Testis (tissue), 2 donors: ENCODE measurements at regions not wholly inside any gene's neighbourhood (a gene's known extent, or its start where the extent isn't known, plus 50 kb on each side); places are given as distances from the start of the nearest gene placed in this dataset.

Experiments
- DNase-seq: peaks from one replicate; pipeline ENCODE4 v3.0.0-alpha.2; 2019
- H3K27ac ChIP-seq, 2 donors: fragments of 200-600 bp; sonication (generic); one replicate each; pipeline ENCODE4 v1.5.1; 2019
- H3K27me3 ChIP-seq: fragments of 200-600 bp; sonication (generic); one replicate; pipeline ENCODE4 v1.5.1; 2019
- H3K36me3 ChIP-seq: fragments of 200-600 bp; sonication (generic); one replicate; pipeline ENCODE4 v1.5.1; 2017; ENCODE audit warnings: low read depth; ENCODE audit errors: missing control alignments
- H3K4me1 ChIP-seq: fragments of 200-600 bp; sonication (generic); one replicate; pipeline ENCODE4 v1.5.1; 2019
- H3K4me3 ChIP-seq, 2 donors: fragments of 200-600 bp; sonication (generic); one replicate each; pipeline ENCODE4 v1.5.1; 2017 to 2019
- H3K9me3 ChIP-seq: fragments of 200-600 bp; sonication (generic); one replicate; pipeline ENCODE4 v1.5.1; 2017
- CTCF ChIP-seq, 3 experiments: fragments of 450-650 bp in 2 of 3; fragments of 200-600 bp in 1 of 3; sonication (generic) in 1 of 3; IDR thresholded peaks; one replicate each; pipeline ENCODE4 v1.5.1; 2016 to 2019; ENCODE audit warnings: antibody characterized with exemption in 3 of 3, mild to moderate bottlenecking in 2 of 3, moderate library complexity in 1 of 3
- POLR2A ChIP-seq: fragments of 450-650 bp; IDR thresholded peaks from one replicate; pipeline ENCODE4 v1.6.1; 2017; ENCODE audit warnings: antibody characterized with exemption, mild to moderate bottlenecking, moderate library complexity
- WGBS, 2 donors: methylation state at CpG; one replicate each; pipeline ENCODE4 v1.1.5; 2018; 5-methylcytosine and 5-hydroxymethylcytosine counted together
- intact Hi-C: fragments of 100-400 bp; cut with DNase I; formaldehyde crosslinking; loops from one replicate; pipeline ENCODE4 v1.15.1; 2023; ENCODE audit warnings: low total_unique reads

DNA sequence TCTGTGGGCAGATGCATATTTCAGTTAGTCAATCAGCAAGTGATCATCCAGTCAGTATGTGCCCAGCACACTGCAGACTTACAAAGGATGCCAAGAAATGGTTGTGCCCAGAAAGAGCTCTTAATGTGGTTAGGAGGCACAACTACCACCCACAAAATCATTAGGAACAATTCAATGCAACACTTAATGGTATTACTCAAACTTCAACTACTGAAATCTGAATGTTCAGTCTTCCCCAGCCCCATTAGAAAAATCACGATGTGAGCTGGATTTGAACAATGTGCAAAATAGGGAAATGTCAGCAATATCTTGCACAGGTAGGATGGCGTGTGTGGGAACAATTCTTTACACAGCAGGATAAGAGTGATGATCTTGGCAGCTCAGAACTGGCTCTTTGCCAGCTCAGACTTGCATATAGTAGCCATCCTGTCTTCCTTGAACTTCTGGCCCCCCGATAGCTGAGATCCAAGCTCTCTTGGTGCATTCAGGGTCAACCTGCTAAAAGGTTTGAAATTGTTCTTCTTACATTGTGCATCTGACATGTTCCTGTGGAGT is 556.7 kb upstream of the HTR1E start:
- H3K27ac ChIP-seq: no peak overlapping the region
- H3K9me3 ChIP-seq: no peaks in the 10 kb centered on the region
- WGBS, 2 donors: 65 to 72% methylated on average over 3 of the region's 3 CpGs
- H3K4me1 ChIP-seq: no peaks in the 10 kb centered on the region
- no peak for DNase-seq
- no peaks in the 10 kb centered on the region for H3K36me3 ChIP-seq
- no peak overlapping the region for H3K4me3 ChIP-seq
- TF ChIP-seq CTCF (IDR thresholded peaks at IDR 0.05): no peak
- no peak for TF ChIP-seq POLR2A
- H3K27me3 ChIP-seq: no peaks in the 10 kb centered on the region
- intact Hi-C loops: no loop called here

GRCh38 chr6:86357877-86358276 is 579.5 kb upstream of the HTR1E start:
- no peaks in the 10 kb centered on the region for H3K9me3 ChIP-seq
- no peak overlapping the region for H3K4me3 ChIP-seq
- no peaks in the 10 kb centered on the region for H3K27me3 ChIP-seq
- no peak for TF ChIP-seq CTCF (IDR thresholded peaks at IDR 0.05)
- WGBS, 2 donors: 64 to 66% methylated on average over 4 of the region's 4 CpGs
- no peaks in the 10 kb centered on the region for H3K4me1 ChIP-seq
- H3K36me3 ChIP-seq: no peaks in the 10 kb centered on the region
- H3K27ac ChIP-seq: no peak overlapping the region
- intact Hi-C loops: no loop called here
- DNase-seq: no peak

DNA sequence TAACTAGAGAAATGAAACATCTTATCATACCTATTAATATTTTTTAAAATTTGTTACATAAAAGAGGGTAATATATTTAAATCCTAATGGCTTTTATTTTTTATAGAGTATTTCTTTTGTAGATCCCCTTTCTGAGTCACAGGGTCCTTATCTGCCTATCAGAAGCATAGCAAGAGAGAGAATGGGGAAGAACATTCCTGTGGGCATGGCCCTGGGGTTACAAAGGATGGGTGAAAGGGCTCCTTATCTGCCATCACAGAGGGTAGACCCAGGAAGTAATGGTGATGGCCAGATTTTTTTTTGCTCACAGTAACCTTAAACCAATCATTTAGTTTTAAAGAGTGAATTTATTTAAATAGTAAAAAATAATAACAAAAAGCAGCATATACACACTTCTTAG is 582.1 kb upstream of the HTR1E start:
- no peak for DNase-seq

DNA sequence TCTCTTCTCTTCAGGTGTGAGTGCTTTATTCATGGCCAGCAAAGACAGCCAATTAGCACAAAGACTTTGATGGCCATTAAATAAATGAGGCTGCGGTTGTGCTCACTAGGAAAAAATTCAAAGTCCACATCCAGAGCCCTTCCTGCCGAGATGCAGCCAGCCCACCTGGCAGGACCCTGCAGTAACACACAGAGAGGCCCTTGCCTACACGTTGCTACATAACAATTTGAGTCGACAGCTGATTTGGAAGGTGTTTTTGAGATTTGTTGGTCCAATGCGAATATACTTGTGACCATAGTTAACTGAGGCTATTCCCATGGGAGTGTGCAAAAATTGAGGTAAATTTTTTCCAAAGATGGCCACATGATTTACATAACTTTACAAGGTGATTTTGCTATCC is 605.4 kb upstream of the HTR1E start:
- no peak for DNase-seq
- TF ChIP-seq POLR2A (no peak), CTCF (IDR thresholded peaks at IDR 0.05) (no peak)
- H3K27me3 ChIP-seq: no peaks in the 10 kb centered on the region
- 22 to 38% methylated on average over 5 of the region's 5 CpGs for WGBS, 2 donors
- no peaks in the 10 kb centered on the region for H3K4me1 ChIP-seq
- no peak overlapping the region for H3K27ac ChIP-seq
- no peaks in the 10 kb centered on the region for H3K36me3 ChIP-seq
- intact Hi-C loops: no loop called here
- H3K9me3 ChIP-seq: no peaks in the 10 kb centered on the region
- no peak overlapping the region for H3K4me3 ChIP-seq

More for the DNA sequence above, 582.1 kb upstream of the HTR1E start:
- TF ChIP-seq POLR2A (no peak), CTCF (IDR thresholded peaks at IDR 0.05) (no peak)
- no peaks in the 10 kb centered on the region for H3K27me3 ChIP-seq
- H3K36me3 ChIP-seq: no peaks in the 10 kb centered on the region
- no peak overlapping the region for H3K27ac ChIP-seq
- no peaks in the 10 kb centered on the region for H3K9me3 ChIP-seq
- intact Hi-C loops: no loop called here
- no peaks in the 10 kb centered on the region for H3K4me1 ChIP-seq
- H3K4me3 ChIP-seq: no peak overlapping the region

DNA sequence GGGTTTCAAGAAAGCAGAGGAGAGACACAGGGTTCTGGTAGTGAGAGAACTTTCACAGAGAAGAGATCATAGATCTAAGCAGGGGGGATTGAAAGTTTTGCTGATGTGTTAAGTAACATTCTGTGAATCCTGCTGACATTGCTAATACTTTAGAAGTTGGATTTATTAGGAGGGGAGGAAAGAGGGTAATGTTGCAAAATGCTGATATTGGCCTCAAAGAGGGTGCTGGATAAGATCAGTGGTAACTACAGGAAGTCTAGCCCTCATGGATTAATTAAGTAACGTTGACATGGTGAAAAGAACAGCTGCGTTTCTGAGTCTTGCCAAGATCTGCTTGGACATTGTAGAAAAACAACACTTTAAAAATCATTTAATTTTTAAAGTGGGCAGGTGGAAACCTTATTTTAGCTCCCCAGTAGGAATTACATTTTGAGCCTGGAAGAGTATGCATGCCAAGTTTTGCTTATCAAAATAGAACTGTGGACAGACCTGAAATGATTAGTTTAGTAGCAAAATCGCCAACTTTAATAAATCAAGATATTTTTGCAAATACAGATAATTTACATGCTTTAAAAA is 606.0 kb upstream of the HTR1E start:
- TF ChIP-seq CTCF (IDR thresholded peaks at IDR 0.05): no peak
- TF ChIP-seq POLR2A: no peak
- DNase-seq: no peak
- no peak overlapping the region for H3K4me3 ChIP-seq
- no peaks in the 10 kb centered on the region for H3K27me3 ChIP-seq
- intact Hi-C loops: no loop called here
- H3K9me3 ChIP-seq: no peaks in the 10 kb centered on the region
- H3K36me3 ChIP-seq: no peaks in the 10 kb centered on the region
- no peak overlapping the region for H3K27ac ChIP-seq
- no peaks in the 10 kb centered on the region for H3K4me1 ChIP-seq
- 8 to 11% methylated on average over 3 of the region's 3 CpGs for WGBS, 2 donors
